ENCODE measurements at regions not wholly inside any gene's neighbourhood (a gene's known extent, or its start where the extent isn't known, plus 50 kb on each side); places are given as distances from the start of the nearest gene placed in this dataset.

- TF ChIP-seq CTCF (IDR thresholded peaks at IDR 0.05): no peak
- no peaks in the 10 kb centered on the region for H3K27me3 ChIP-seq (replicated peaks; ENCODE audit: insufficient read depth)
- no peaks in the 10 kb centered on the region for H3K4me1 ChIP-seq (ENCODE audit: control insufficient read depth in 1 of 2, low read depth in 2 of 2)
- no peak overlapping the region for H3K4me3 ChIP-seq
- no peak overlapping the region for H3K27ac ChIP-seq
- DNase-seq (ENCODE audit: low spot score) (no peak), ATAC-seq (ENCODE audit: insufficient number of reproducible peaks, low FRiP score, low read depth) (no peak)
- H3K9me3 ChIP-seq: no peaks in the 10 kb centered on the region
- H3K36me3 ChIP-seq: no peaks in the 10 kb centered on the region
Measured at GRCh38 chr1:73604211-73604610, 593.8 kb downstream of the LRRIQ3 start.

GRCh38 chr1:73593804-73594203 is 604.2 kb downstream of the LRRIQ3 start:
- Histone ChIP-seq H3K36me3 (no peaks in the 10 kb centered on the region), H3K4me1 (ENCODE audit: control insufficient read depth in 1 of 2, low read depth in 2 of 2) (peaks cover 6 to 15% of the 10 kb centered on the region in 2 donors), H3K9me3 (no peaks in the 10 kb centered on the region), H3K4me3 (peak overlapping the region; percentile 65), H3K27me3 (replicated peaks; ENCODE audit: insufficient read depth) (no peaks in the 10 kb centered on the region), H3K27ac (peak overlapping the region in 1 of 2 donors; percentile 17)
- ATAC-seq (ENCODE audit: insufficient number of reproducible peaks, low FRiP score, low read depth): no peak
- no peak for TF ChIP-seq CTCF (IDR thresholded peaks at IDR 0.05)
- DNase-seq (ENCODE audit: low spot score): no peak

DNA sequence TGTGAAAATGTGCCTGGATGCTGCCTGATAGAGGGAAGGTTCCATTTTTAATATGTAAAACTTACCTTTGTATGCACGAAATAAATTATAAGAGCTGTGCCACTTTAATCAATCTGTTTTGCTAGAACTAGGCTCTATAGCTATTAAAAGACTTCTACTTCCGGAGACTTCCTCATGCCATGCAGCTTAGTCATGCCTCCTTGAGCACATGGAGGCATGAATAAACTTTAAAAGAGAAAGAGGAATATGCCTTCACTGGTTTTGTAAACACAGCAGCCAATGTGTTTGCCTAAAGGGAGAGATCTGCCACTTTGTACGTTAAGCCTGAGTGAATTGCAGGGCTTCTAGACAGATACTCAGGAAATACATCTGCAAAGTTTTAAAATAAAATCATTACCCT is 604.6 kb downstream of the LRRIQ3 start:
- no peaks in the 10 kb centered on the region for H3K27me3 ChIP-seq (replicated peaks; ENCODE audit: insufficient read depth)
- peak overlapping the region; percentile 65 for H3K4me3 ChIP-seq
- no peaks in the 10 kb centered on the region for H3K36me3 ChIP-seq
- H3K9me3 ChIP-seq: no peaks in the 10 kb centered on the region
- H3K4me1 ChIP-seq (ENCODE audit: control insufficient read depth in 1 of 2, low read depth in 2 of 2): peaks cover 6 to 15% of the 10 kb centered on the region in 2 donors
- DNase-seq (ENCODE audit: low spot score): no peak
- ATAC-seq (ENCODE audit: insufficient number of reproducible peaks, low FRiP score, low read depth): peak; percentile 60
- peak overlapping the region in 1 of 2 donors; percentile 17 for H3K27ac ChIP-seq
- TF ChIP-seq CTCF (IDR thresholded peaks at IDR 0.05): no peak

- no peak for TF ChIP-seq CTCF (IDR thresholded peaks at IDR 0.05)
- Histone ChIP-seq H3K4me3 (no peak overlapping the region), H3K27me3 (replicated peaks; ENCODE audit: insufficient read depth) (no peaks in the 10 kb centered on the region), H3K4me1 (ENCODE audit: control insufficient read depth in 1 of 2, low read depth in 2 of 2) (no peaks in the 10 kb centered on the region), H3K9me3 (no peaks in the 10 kb centered on the region), H3K36me3 (no peaks in the 10 kb centered on the region), H3K27ac (no peak overlapping the region)
- ATAC-seq (ENCODE audit: insufficient number of reproducible peaks, low FRiP score, low read depth): no peak
- no peak for DNase-seq (ENCODE audit: low spot score)
Measured at GRCh38 chr1:73587080-73587479, 610.9 kb downstream of the LRRIQ3 start.

DNA sequence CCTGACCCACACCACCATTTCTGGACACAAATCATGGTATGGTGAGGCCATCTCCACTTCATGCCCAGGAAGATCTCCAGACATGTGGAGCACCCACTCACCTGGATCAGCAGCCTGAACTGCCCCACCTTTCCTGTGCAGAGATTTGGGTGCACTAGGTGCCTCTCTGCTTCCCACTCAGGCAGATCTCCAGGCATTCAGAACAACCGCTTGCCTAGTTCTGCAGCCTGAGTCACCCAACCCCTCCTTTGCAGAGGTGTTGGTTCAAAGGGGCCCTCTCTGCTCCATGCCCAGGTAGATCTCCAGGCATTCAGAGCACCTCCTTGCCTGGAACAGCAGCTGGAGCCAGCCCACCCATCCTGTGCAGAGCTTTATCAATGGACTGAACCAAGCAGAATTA is 620.8 kb downstream of the LRRIQ3 start:
- ATAC-seq (ENCODE audit: insufficient number of reproducible peaks, low FRiP score, low read depth) (no peak), DNase-seq (ENCODE audit: low spot score) (no peak)
- H3K4me1 ChIP-seq (ENCODE audit: control insufficient read depth in 1 of 2, low read depth in 2 of 2): no peaks in the 10 kb centered on the region
- H3K9me3 ChIP-seq: no peaks in the 10 kb centered on the region
- H3K4me3 ChIP-seq: no peak overlapping the region
- no peak overlapping the region for H3K27ac ChIP-seq
- no peaks in the 10 kb centered on the region for H3K36me3 ChIP-seq
- no peaks in the 10 kb centered on the region for H3K27me3 ChIP-seq (replicated peaks; ENCODE audit: insufficient read depth)
- no peak for TF ChIP-seq CTCF (IDR thresholded peaks at IDR 0.05)

All from thoracic aorta (tissue), 2 donors.